ENCODE measurements at regions not wholly inside any gene's neighbourhood (a gene's known extent, or its start where the extent isn't known, plus 50 kb on each side); places are given as distances from the start of the nearest gene placed in this dataset.

GRCh38 chr13:23042181-23042580, 138.6 kb upstream of the SGCG start:
- dilution Hi-C loops (cut with MboI; ENCODE audit: extremely low pct_ligation_motif_present, low sequenced_read_pairs) (no loop called here), intact Hi-C loops (cut with micrococcal nuclease) (no loop called here)
- TF ChIP-seq CTCF (IDR thresholded peaks at IDR 0.05; ENCODE audit: extremely low read depth in 1 of 2, insufficient read depth in 1 of 2, low read depth in 1 of 2, low read length in 2 of 2), result no peak
- TF ChIP-seq POLR2A (IDR thresholded peaks at IDR 0.05; ENCODE audit: low read depth, low read length), result no peak
- no peak for TF ChIP-seq GATA2 (IDR thresholded peaks at IDR 0.05; ENCODE audit: insufficient read depth, insufficient read length, low read depth, low read length)
- TF ChIP-seq, protein P1, sequence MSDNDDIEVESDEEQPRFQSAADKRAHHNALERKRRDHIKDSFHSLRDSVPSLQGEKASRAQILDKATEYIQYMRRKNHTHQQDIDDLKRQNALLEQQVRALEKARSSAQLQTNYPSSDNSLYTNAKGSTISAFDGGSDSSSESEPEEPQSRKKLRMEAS (IDR thresholded peaks at IDR 0.05; ENCODE audit: insufficient read depth, insufficient read length), result no peak
- TF ChIP-seq POLR2AphosphoS5 (IDR thresholded peaks at IDR 0.05; ENCODE audit: insufficient read depth, low read depth, low read length), result no peak
- no peak for TF ChIP-seq JUN (IDR thresholded peaks at IDR 0.05; ENCODE audit: borderline replicate concordance, insufficient read depth, insufficient read length, low read depth)
- TF ChIP-seq MYC (IDR thresholded peaks at IDR 0.05; ENCODE audit: low read depth, low read length), result no peak
- no peak for TF ChIP-seq FOS (IDR thresholded peaks at IDR 0.05; ENCODE audit: borderline replicate concordance, insufficient read depth, low read length)
- TF ChIP-seq EZH2 (IDR thresholded peaks at IDR 0.05; ENCODE audit: borderline replicate concordance, low read depth, low read length, severe bottlenecking), result no peak
- Histone ChIP-seq H3K4me3 (replicated peaks in 1 of 3; ENCODE audit: insufficient read depth in 1 of 3, low read depth in 1 of 3, low read length in 3 of 3) (no peak overlapping the region), H3K36me3 (ENCODE audit: control insufficient read depth in 2 of 2, extremely low read depth in 1 of 2, insufficient read depth in 2 of 2, low read length in 2 of 2) (no peaks in the 10 kb centered on the region), H3K27ac (ENCODE audit: insufficient read depth, low read depth, low read length) (no peak overlapping the region), H4K20me1 (replicated peaks; ENCODE audit: control insufficient read depth, extremely low read depth, insufficient read depth, low read length) (no peaks in the 10 kb centered on the region), H3K4me1 (ENCODE audit: control insufficient read depth, extremely low read depth, insufficient read depth, low read length) (no peaks in the 10 kb centered on the region), H3K9ac (replicated peaks; ENCODE audit: extremely low read depth, insufficient read depth, low read length) (no peak overlapping the region), H3K9me3 (replicated peaks; ENCODE audit: control insufficient read depth, insufficient read depth, low read length) (no peaks in the 10 kb centered on the region), H3K27me3 (ENCODE audit: control insufficient read depth in 2 of 2, insufficient read depth in 2 of 2, low read length in 2 of 2) (no peaks in the 10 kb centered on the region), H2AFZ (ENCODE audit: low read depth, low read length) (no peak overlapping the region), H3K79me2 (ENCODE audit: control insufficient read depth, insufficient read depth, low read length) (no peaks in the 10 kb centered on the region), H3K4me2 (ENCODE audit: insufficient read depth, low read length) (no peak overlapping the region), H3K9me1 (replicated peaks; ENCODE audit: control insufficient read depth, extremely low read depth, insufficient read depth, low read length) (no peaks in the 10 kb centered on the region)
- ChIA-PET CTCF (no interaction called here), POLR2A (no interaction called here)
- no peak for FAIRE-seq
- DNase-seq (ENCODE audit: low read depth, low spot score), result no peak
- BruUV-seq (replicated peaks), result no TSS peak

All from endothelial cell of umbilical vein (primary cell).